ENCODE measurements at regions not wholly inside any gene's neighbourhood (a gene's known extent, or its start where the extent isn't known, plus 50 kb on each side); places are given as distances from the start of the nearest gene placed in this dataset.

DNA sequence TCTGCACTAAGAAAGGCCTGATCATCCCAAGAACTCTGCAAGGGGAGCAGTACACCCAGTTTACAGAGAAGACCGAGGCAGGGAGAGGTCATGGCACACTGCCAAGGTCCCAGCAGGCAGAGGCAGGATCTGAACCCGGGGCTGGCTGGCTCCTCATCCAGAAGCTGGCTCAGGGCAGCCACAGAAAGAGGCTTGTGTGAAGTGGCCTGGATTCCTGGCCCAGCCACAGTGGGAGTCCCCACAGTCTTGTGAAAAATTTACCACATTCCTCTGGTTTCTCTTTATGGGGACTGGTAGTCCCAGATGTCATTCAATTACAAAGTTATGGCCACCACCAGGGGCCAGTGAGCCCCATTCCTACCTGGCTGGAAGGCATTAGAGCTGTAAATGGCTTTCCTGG, 440.5 kb downstream of the MIAT start:
- TF ChIP-seq POLR2A (IDR thresholded peaks at IDR 0.05) = no peak
- TF ChIP-seq, protein P1, sequence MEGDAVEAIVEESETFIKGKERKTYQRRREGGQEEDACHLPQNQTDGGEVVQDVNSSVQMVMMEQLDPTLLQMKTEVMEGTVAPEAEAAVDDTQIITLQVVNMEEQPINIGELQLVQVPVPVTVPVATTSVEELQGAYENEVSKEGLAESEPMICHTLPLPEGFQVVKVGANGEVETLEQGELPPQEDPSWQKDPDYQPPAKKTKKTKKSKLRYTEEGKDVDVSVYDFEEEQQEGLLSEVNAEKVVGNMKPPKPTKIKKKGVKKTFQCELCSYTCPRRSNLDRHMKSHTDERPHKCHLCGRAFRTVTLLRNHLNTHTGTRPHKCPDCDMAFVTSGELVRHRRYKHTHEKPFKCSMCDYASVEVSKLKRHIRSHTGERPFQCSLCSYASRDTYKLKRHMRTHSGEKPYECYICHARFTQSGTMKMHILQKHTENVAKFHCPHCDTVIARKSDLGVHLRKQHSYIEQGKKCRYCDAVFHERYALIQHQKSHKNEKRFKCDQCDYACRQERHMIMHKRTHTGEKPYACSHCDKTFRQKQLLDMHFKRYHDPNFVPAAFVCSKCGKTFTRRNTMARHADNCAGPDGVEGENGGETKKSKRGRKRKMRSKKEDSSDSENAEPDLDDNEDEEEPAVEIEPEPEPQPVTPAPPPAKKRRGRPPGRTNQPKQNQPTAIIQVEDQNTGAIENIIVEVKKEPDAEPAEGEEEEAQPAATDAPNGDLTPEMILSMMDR (IDR thresholded peaks at IDR 0.05) = no peak
- H3K4me1 ChIP-seq = no peaks in the 10 kb centered on the region
- no peak overlapping the region for H3K27ac ChIP-seq
- no peaks in the 10 kb centered on the region for H3K36me3 ChIP-seq
- no peaks in the 10 kb centered on the region for H3K9me3 ChIP-seq
- no peak overlapping the region for H3K4me3 ChIP-seq
- no peaks in the 10 kb centered on the region for H3K27me3 ChIP-seq
- DNase-seq = no peak

DNA sequence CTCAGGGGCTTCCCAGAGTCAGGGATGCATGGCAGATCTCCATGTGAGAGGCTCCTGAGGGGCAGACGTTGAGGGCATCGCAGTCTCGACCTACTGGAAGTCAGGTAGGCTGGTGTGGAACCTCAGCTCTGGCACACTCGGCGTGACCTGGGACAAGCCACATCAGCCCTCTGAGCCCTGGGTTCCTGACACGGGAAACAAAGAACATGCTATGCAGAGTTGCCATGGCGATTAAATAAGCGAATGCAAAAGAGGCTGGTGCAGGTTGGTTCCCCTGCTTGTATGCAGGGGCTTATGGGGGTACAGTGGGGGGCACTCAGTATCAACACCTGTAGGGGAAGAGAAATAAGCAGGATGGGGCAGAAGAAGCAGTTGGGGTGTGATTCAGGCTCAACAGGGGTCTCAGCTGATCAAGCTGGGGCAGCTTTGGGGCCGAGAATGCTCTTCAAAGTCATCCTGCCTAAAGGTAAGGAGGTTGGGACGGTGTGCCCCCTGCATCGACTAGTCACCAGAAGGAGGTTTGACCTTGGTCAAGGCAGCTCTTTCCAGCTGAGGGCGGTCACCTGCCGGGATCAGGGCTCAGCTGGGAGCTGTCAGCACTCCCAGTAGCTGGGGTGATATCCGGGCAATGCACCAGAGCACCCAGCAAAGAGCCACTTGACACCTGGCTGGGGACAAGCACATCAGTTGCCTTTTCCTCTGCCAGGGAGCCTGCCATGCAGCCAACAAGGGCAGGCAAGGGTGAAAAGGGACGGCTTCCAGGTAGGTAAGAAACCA, 442.7 kb downstream of the MIAT start:
- Histone ChIP-seq H3K4me3 (no peak overlapping the region), H3K4me1 (no peaks in the 10 kb centered on the region), H3K27ac (no peak overlapping the region), H3K27me3 (no peaks in the 10 kb centered on the region), H3K9me3 (no peaks in the 10 kb centered on the region), H3K36me3 (no peaks in the 10 kb centered on the region)
- no peak for DNase-seq
- TF ChIP-seq, protein P1 (IDR thresholded peaks at IDR 0.05) = no peak
- TF ChIP-seq POLR2A (IDR thresholded peaks at IDR 0.05) = no peak

DNA sequence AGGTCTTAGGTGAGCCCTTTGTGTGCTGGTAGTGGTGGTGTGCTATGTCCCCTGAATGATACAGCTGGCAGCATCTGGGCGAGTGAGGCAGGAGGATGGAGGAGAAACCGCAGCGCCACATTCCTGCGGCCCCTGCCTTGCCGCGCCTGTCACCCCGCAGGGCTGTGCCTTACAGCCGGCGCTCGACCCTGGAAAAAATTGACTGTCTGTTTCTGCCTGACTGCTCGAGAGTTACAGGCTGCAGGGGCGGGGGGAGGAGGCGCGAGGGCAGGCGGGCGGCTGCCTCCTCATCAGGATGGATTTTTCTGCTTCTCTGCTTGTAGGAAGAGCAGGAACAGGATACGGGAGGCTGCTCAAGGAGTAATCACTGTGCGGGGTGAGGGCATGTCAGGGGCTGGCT, 443.4 kb downstream of the MIAT start:
- Histone ChIP-seq H3K4me3 (no peak overlapping the region), H3K27ac (no peak overlapping the region), H3K4me1 (no peaks in the 10 kb centered on the region), H3K27me3 (no peaks in the 10 kb centered on the region), H3K36me3 (no peaks in the 10 kb centered on the region), H3K9me3 (no peaks in the 10 kb centered on the region)
- TF ChIP-seq, protein P1 (IDR thresholded peaks at IDR 0.05) = no peak
- TF ChIP-seq POLR2A (IDR thresholded peaks at IDR 0.05) = no peak
- no peak for DNase-seq

DNA sequence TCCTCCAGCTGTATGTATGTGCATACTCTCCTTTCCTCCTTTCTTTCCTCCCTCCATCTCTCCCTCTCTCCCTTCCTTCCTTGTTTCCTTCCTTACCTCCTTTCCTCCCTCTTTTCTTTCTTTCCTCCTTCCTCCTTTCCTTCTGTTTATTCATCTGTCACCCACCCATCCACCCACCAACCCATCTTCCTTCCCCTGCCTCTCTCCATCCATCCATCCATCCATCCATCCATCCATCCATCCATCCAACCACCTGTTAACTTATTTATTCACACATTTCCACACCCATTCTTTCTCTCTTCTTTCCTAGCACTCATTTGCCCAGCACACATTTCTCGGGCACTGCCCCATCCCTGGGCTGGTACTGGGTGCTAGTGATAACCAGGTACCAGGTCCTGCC, 443.9 kb downstream of the MIAT start:
- no peak overlapping the region for H3K4me3 ChIP-seq
- TF ChIP-seq, protein P1 (IDR thresholded peaks at IDR 0.05) = no peak
- no peaks in the 10 kb centered on the region for H3K27me3 ChIP-seq
- H3K4me1 ChIP-seq = no peaks in the 10 kb centered on the region
- no peaks in the 10 kb centered on the region for H3K9me3 ChIP-seq
- no peak for DNase-seq
- no peaks in the 10 kb centered on the region for H3K36me3 ChIP-seq
- no peak overlapping the region for H3K27ac ChIP-seq

DNA sequence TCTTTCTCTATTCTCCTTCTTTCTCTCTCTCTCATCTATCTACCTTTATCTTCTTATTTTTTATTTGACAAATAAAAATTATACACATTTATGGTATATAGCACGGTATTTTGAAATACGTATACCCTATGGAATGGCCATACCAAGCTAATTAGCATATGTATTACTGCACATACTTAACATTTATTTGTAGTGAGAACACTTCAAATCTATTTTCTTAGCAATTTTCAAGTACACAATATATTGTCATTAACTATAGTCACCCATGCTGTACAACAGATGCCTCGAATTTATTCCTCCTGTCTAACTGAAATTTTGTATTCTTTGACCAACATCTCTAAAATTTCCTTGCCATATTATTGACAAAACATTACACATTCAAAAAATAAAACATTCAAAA, 447.1 kb downstream of the MIAT start:
- no peak for DNase-seq
- no peaks in the 10 kb centered on the region for H3K9me3 ChIP-seq
- H3K27me3 ChIP-seq = no peaks in the 10 kb centered on the region
- no peak overlapping the region for H3K4me3 ChIP-seq
- H3K4me1 ChIP-seq = peaks cover 0 to 6% (median 0%) of the 10 kb centered on the region in 4 donors
- H3K36me3 ChIP-seq = no peaks in the 10 kb centered on the region
- no peak overlapping the region for H3K27ac ChIP-seq
- TF ChIP-seq, protein P1 (IDR thresholded peaks at IDR 0.05) = no peak
- no peak for TF ChIP-seq POLR2A (IDR thresholded peaks at IDR 0.05)

All from Peyer's patch (tissue), 4 donors.